ENCODE measurements at regions not wholly inside any gene's neighbourhood (a gene's known extent, or its start where the extent isn't known, plus 50 kb on each side); places are given as distances from the start of the nearest gene placed in this dataset.

DNA sequence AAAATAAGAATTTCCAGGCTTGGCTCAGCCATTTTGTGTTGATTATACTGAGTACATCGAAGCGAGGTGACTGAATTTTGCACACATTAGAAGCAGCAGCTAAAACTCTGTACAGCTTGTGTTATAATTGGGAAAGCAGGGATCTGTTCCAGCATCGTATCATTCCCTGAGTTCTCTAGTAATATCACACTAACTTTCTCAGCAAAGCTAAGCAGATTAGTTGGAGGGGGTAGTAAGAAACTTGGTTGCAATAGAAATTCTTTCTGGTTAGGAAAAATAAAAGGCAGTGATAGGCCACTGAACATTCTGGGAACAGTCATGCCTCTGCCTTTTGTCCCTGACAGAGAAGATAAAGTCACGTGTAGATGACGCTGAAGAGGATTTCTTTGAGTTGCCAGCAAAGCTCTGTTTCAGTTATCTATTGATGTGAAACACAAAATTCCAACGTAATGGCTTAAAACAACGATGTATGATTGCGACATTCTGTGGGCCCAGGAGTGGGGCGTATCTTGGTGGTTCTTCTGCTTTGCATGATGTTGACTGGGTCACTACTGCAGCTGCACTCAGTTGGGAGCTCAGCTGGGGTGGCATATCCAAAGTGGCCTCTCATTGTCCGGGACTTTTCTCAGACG, 202.1 kb upstream of the MEX3C start:
- no peak for TF ChIP-seq POLR2A (IDR thresholded peaks at IDR 0.05)
- no peak for TF ChIP-seq CTCF (IDR thresholded peaks at IDR 0.05)

All from heart left ventricle (tissue), 13 donors.